ENCODE measurements at regions not wholly inside any gene's neighbourhood (a gene's known extent, or its start where the extent isn't known, plus 50 kb on each side); places are given as distances from the start of the nearest gene placed in this dataset.

DNA sequence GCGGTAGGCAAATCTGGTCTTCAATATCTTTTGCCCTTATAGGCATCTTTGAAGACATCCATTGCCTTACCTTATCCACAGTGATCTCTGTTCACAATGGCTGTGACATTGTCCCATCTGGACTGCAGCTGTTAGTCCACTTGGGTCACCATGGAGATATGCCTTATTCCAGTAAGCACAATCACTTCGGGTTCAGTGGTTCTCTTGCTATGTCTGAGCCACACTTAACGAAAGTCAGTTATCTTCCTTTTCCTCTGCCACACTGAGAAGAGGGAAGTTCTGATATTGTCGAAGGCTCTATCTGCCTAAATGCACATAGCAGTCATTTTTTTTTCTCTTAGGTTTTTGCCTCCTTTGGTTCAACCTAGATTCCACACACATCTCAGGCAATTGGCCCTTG, 119.0 kb upstream of the SATB1 start:
- TF ChIP-seq EZH2 (IDR thresholded peaks at IDR 0.05; ENCODE audit: insufficient read depth, poor library complexity, severe bottlenecking) (no peak), EZH2phosphoT487 (IDR thresholded peaks at IDR 0.05; ENCODE audit: insufficient read depth, low read depth) (no peak)

Measured in GM23248 (cell line).